GM23338 (cell line): ENCODE measurements at regions not wholly inside any gene's neighbourhood (a gene's known extent, or its start where the extent isn't known, plus 50 kb on each side); places are given as distances from the start of the nearest gene placed in this dataset.

Source experiments
- EZH2 ChIP-seq: fragments of 200-600 bp; sonication (generic); IDR thresholded peaks from one replicate; pipeline ENCODE4 v1.8.0; 2017; ENCODE audit warnings: antibody characterized with exemption, mild to moderate bottlenecking, low read depth; ENCODE audit not compliant: unreplicated experiment
- TF ChIP-seq, protein P1 (sequence below), 2 experiments: fragments of 200-600 bp in 1 of 2; sonication (generic) in 1 of 2; conservative IDR thresholded peaks; 2 replicates each; pipeline versions ENCODE4 v1.5.1 to v1.6.1; 2016 to 2017; ENCODE audit warnings: antibody characterized with exemption in 2 of 2, low read depth in 2 of 2, mild to moderate bottlenecking in 2 of 2, moderate library complexity in 1 of 2

DNA sequence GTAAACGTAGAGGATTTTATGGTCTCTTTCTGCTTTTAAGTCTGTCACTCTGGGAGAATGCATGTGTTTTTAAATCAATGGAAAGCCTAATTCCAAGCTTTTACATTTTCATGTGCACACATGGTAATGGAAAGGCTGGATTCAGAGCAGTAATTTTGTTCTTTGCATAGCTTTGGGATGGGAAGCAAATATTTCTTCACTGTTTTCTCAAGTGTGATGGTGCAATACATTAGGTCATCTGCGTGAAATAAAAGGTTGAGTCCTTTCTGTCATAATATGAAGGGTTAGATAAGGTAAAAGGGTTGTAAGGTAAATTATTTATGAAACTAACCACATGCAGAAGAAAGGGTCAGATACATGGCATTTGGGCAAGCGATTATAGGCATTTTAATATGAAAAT, 88.2 kb upstream of the NR3C1 start:
- TF ChIP-seq, protein P1, sequence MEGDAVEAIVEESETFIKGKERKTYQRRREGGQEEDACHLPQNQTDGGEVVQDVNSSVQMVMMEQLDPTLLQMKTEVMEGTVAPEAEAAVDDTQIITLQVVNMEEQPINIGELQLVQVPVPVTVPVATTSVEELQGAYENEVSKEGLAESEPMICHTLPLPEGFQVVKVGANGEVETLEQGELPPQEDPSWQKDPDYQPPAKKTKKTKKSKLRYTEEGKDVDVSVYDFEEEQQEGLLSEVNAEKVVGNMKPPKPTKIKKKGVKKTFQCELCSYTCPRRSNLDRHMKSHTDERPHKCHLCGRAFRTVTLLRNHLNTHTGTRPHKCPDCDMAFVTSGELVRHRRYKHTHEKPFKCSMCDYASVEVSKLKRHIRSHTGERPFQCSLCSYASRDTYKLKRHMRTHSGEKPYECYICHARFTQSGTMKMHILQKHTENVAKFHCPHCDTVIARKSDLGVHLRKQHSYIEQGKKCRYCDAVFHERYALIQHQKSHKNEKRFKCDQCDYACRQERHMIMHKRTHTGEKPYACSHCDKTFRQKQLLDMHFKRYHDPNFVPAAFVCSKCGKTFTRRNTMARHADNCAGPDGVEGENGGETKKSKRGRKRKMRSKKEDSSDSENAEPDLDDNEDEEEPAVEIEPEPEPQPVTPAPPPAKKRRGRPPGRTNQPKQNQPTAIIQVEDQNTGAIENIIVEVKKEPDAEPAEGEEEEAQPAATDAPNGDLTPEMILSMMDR (conservative IDR thresholded peaks at IDR 0.05; ENCODE audit: low read depth in 2 of 2) = no peak
- TF ChIP-seq EZH2 = no peak
